Endothelial cell of umbilical vein (primary cell): ENCODE measurements at regions not wholly inside any gene's neighbourhood (a gene's known extent, or its start where the extent isn't known, plus 50 kb on each side); places are given as distances from the start of the nearest gene placed in this dataset.

ENCODE experiments used
- BruUV-seq: library from RNA; stranded (reverse); fragments of 400-500 nt; replicated peaks from 2 replicates; lab custom pipeline; 2021; lab: Mats Ljungman, UMichigan
- CTCF ChIA-PET: fragments of 300-600, 350-600 bp; sonication (Branson Sonifier 250); formaldehyde crosslinking; loops from one replicate; lab custom pipeline; 2021; ENCODE audit warnings: antibody characterized with exemption, inconsistent platforms; lab: Charles Lee
- POLR2A ChIA-PET: fragments of 300-600, 350-600 bp; sonication (Branson Sonifier 250); formaldehyde crosslinking; loops from one replicate; lab custom pipeline; 2021; ENCODE audit warnings: antibody characterized with exemption, inconsistent platforms; lab: Charles Lee
- DNase-seq: peaks from one replicate; pipeline ENCODE4 v3.0.0-alpha.2; 2011; ENCODE audit warnings: low read depth, low spot score
- FAIRE-seq: peaks from 2 replicates; lab custom pipeline; 2011; peaks lifted over from hg19 to GRCh38; lab: Jason Lieb, UNC
- H2AFZ ChIP-seq: 2 replicates; pipeline ENCODE4 v1.6.0; 2012; ENCODE audit warnings: low read depth, low read length, control low read depth, inconsistent platforms
- H3K27ac ChIP-seq: 2 replicates; pipeline ENCODE4 v1.5.1; 2011; ENCODE audit warnings: low read depth, mild to moderate bottlenecking, control low read depth, low read length, moderate library complexity; ENCODE audit not compliant: insufficient read depth
- H3K27me3 ChIP-seq, 2 experiments: 2 replicates each; pipeline versions ENCODE4 v1.6.0 to v1.6.1; 2011; ENCODE audit warnings: low read length in 2 of 2, mixed read lengths in 1 of 2; ENCODE audit not compliant: control insufficient read depth in 2 of 2, insufficient read depth in 2 of 2
- H3K36me3 ChIP-seq, 2 experiments: 2 replicates in 1 of 2; 3 replicates in 1 of 2; pipeline ENCODE4 v1.5.1; 2011; ENCODE audit warnings: low read length in 2 of 2, mild to moderate bottlenecking in 1 of 2, moderate library complexity in 1 of 2; ENCODE audit not compliant: control insufficient read depth in 2 of 2, insufficient read depth in 2 of 2; ENCODE audit errors: extremely low read depth in 1 of 2
- H3K4me1 ChIP-seq: 3 replicates; pipeline ENCODE4 v1.5.1; 2011; ENCODE audit warnings: mild to moderate bottlenecking, low read length; ENCODE audit not compliant: control insufficient read depth, insufficient read depth; ENCODE audit errors: extremely low read depth
- H3K4me2 ChIP-seq: 2 replicates; pipeline ENCODE4 v1.6.1; 2011; ENCODE audit warnings: low read length, control low read depth, mixed read lengths; ENCODE audit not compliant: insufficient read depth
- H3K4me3 ChIP-seq, 3 experiments: fragments of 200-600 bp in 1 of 3; sonication (generic), shearing (Covaris generic) in 1 of 3; replicated peaks in 1 of 3; 2 replicates each; pipeline ENCODE4 v1.5.1; 2011 to 2016; ENCODE audit warnings: control low read depth in 3 of 3, low read length in 3 of 3, mild to moderate bottlenecking in 2 of 3, inconsistent platforms in 1 of 3, low read depth in 1 of 3, moderate library complexity in 1 of 3; ENCODE audit not compliant: insufficient read depth in 1 of 3
- H3K79me2 ChIP-seq: 2 replicates; pipeline ENCODE4 v1.6.0; 2012; ENCODE audit warnings: low read length, inconsistent platforms; ENCODE audit not compliant: control insufficient read depth, insufficient read depth
- H3K9ac ChIP-seq: replicated peaks from 2 replicates; pipeline ENCODE3; 2011; ENCODE audit warnings: low read length, control low read depth; ENCODE audit not compliant: insufficient read depth; ENCODE audit errors: extremely low read depth
- H3K9me1 ChIP-seq: replicated peaks from 3 replicates; pipeline ENCODE4 v1.6.0; 2011; ENCODE audit warnings: mild to moderate bottlenecking, low read length; ENCODE audit not compliant: control insufficient read depth, insufficient read depth; ENCODE audit errors: extremely low read depth
- H3K9me3 ChIP-seq: replicated peaks from 2 replicates; pipeline ENCODE4 v1.5.1; 2012; ENCODE audit warnings: low read length, inconsistent platforms; ENCODE audit not compliant: control insufficient read depth, insufficient read depth
- H4K20me1 ChIP-seq: replicated peaks from 2 replicates; pipeline ENCODE3; 2011; ENCODE audit warnings: mild to moderate bottlenecking, low read length; ENCODE audit not compliant: control insufficient read depth, insufficient read depth; ENCODE audit errors: extremely low read depth
- EZH2 ChIP-seq: IDR thresholded peaks from 2 replicates; pipeline ENCODE4 v1.6.1; 2012; ENCODE audit warnings: borderline replicate concordance, low read depth, mild to moderate bottlenecking, moderate library complexity, low read length, inconsistent platforms; ENCODE audit not compliant: severe bottlenecking
- FOS ChIP-seq: IDR thresholded peaks from 2 replicates; pipeline ENCODE4 v1.6.1; 2011; ENCODE audit warnings: mild to moderate bottlenecking, low read length, moderate library complexity, borderline replicate concordance; ENCODE audit not compliant: insufficient read depth
- GATA2 ChIP-seq: IDR thresholded peaks from 2 replicates; pipeline ENCODE4 v1.7.0; 2011; ENCODE audit warnings: low read depth, mild to moderate bottlenecking, moderate library complexity, mixed read lengths, low read length; ENCODE audit not compliant: insufficient read length, insufficient read depth
- JUN ChIP-seq: IDR thresholded peaks from 2 replicates; pipeline ENCODE4 v1.6.1; 2011; ENCODE audit warnings: borderline replicate concordance, low read depth; ENCODE audit not compliant: insufficient read length, insufficient read depth
- MYC ChIP-seq: IDR thresholded peaks from one replicate; pipeline ENCODE4 v1.6.1; 2011; ENCODE audit warnings: mild to moderate bottlenecking, low read depth, low read length
- POLR2A ChIP-seq: IDR thresholded peaks from 2 replicates; pipeline ENCODE4 v1.6.1; 2012; ENCODE audit warnings: low read depth, mild to moderate bottlenecking, control low read depth, low read length
- POLR2AphosphoS5 ChIP-seq: IDR thresholded peaks from 2 replicates; pipeline ENCODE4 v1.6.1; 2012; ENCODE audit warnings: low read depth, mild to moderate bottlenecking, control low read depth, low read length, moderate library complexity; ENCODE audit not compliant: insufficient read depth
- dilution Hi-C: fragments of 300-500 bp; cut with MboI; formaldehyde crosslinking; loops from one replicate; pipeline ENCODE4 v1.15.0; 2019; ENCODE audit warnings: low sequenced_read_pairs; ENCODE audit not compliant: extremely low pct_ligation_motif_present
- intact Hi-C: fragments of 100-400 bp; cut with micrococcal nuclease; formaldehyde crosslinking; loops from one replicate; pipeline ENCODE4 v1.10.0; 2022
- TF ChIP-seq, protein P1 (sequence below): IDR thresholded peaks from 2 replicates; pipeline ENCODE4 v1.6.1; 2011; ENCODE audit not compliant: insufficient read depth, insufficient read length
- TF ChIP-seq, protein P2 (sequence below), 2 donors: IDR thresholded peaks; 1 replicate in 1 of 2; 2 replicates in 1 of 2; pipeline ENCODE4 v1.5.1; 2011; ENCODE audit warnings: low read length in 2 of 2, mild to moderate bottlenecking in 2 of 2, moderate library complexity in 2 of 2, control low read depth in 1 of 2, inconsistent platforms in 1 of 2, low read depth in 1 of 2; ENCODE audit not compliant: insufficient read depth in 1 of 2; ENCODE audit errors: extremely low read depth in 1 of 2

DNA sequence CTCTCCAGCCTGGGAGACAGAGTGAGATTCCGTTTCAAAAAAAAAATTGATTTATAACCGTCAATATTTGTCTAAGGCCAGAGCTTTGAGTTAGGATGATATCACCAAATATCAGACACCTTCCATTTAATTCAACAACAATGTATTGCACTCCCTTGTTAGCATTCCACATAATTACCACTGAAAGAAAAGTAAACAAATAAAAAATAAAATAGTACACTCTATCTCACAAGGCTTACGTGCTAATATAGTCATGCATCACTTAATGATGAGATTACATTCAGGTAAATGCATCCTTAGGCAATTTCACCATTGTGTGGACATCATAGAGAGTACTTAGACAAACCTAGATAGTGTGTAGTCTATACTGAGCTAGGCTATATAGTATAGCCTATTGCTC is 127.6 kb upstream of the RHOBTB1 start:
- Histone ChIP-seq H3K27ac (no peak overlapping the region), H3K9me1 (no peaks in the 10 kb centered on the region), H3K4me1 (peaks cover 1% of the 10 kb centered on the region), H3K4me2 (no peak overlapping the region), H3K36me3 (no peaks in the 10 kb centered on the region), H3K4me3 (no peak overlapping the region), H4K20me1 (no peaks in the 10 kb centered on the region), H3K79me2 (no peaks in the 10 kb centered on the region), H3K9ac (no peak overlapping the region), H2AFZ (no peak overlapping the region), H3K27me3 (no peaks in the 10 kb centered on the region), H3K9me3 (no peaks in the 10 kb centered on the region)
- BruUV-seq, result no TSS peak
- DNase-seq (no peak), FAIRE-seq (no peak)
- no peak for TF ChIP-seq FOS
- no peak for TF ChIP-seq EZH2
- TF ChIP-seq GATA2, result no peak
- TF ChIP-seq, protein P1, sequence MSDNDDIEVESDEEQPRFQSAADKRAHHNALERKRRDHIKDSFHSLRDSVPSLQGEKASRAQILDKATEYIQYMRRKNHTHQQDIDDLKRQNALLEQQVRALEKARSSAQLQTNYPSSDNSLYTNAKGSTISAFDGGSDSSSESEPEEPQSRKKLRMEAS, result no peak
- TF ChIP-seq POLR2A, result no peak
- no peak for TF ChIP-seq MYC
- TF ChIP-seq POLR2AphosphoS5, result no peak
- TF ChIP-seq JUN, result no peak
- TF ChIP-seq, protein P2, sequence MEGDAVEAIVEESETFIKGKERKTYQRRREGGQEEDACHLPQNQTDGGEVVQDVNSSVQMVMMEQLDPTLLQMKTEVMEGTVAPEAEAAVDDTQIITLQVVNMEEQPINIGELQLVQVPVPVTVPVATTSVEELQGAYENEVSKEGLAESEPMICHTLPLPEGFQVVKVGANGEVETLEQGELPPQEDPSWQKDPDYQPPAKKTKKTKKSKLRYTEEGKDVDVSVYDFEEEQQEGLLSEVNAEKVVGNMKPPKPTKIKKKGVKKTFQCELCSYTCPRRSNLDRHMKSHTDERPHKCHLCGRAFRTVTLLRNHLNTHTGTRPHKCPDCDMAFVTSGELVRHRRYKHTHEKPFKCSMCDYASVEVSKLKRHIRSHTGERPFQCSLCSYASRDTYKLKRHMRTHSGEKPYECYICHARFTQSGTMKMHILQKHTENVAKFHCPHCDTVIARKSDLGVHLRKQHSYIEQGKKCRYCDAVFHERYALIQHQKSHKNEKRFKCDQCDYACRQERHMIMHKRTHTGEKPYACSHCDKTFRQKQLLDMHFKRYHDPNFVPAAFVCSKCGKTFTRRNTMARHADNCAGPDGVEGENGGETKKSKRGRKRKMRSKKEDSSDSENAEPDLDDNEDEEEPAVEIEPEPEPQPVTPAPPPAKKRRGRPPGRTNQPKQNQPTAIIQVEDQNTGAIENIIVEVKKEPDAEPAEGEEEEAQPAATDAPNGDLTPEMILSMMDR (IDR thresholded peaks at IDR 0.05; ENCODE audit: extremely low read depth in 1 of 2, insufficient read depth in 1 of 2, low read depth in 1 of 2, low read length in 2 of 2), result no peak
- dilution Hi-C loops (no loop called here), intact Hi-C loops (no loop called here)
- ChIA-PET POLR2A (no interaction called here), CTCF (no interaction called here)
